ENCODE measurements at regions not wholly inside any gene's neighbourhood (a gene's known extent, or its start where the extent isn't known, plus 50 kb on each side); places are given as distances from the start of the nearest gene placed in this dataset.

- H3K4me1 ChIP-seq (ENCODE audit: insufficient read depth, low read length): peaks cover 4% of the 10 kb centered on the region; the same call in 1 of the 2 replicates
- H3K9me3 ChIP-seq (ENCODE audit: insufficient read depth, low read depth, low read length): no peaks in the 10 kb centered on the region
- H3K36me3 ChIP-seq (ENCODE audit: insufficient read depth, low read length): no peaks in the 10 kb centered on the region
- no peaks in the 10 kb centered on the region for H3K27me3 ChIP-seq (ENCODE audit: insufficient read depth, low read length)
- WGBS: 69% methylated on average over 4 of the region's 4 CpGs
- H3K9ac ChIP-seq (ENCODE audit: low read depth, low read length): no peak overlapping the region
- H3K4me3 ChIP-seq (ENCODE audit: low read length): no peak overlapping the region
- H3K27ac ChIP-seq (ENCODE audit: low read depth, low read length): no peak overlapping the region
These were observed 77.3 kb downstream of the TNFSF18 start for GRCh38 chr1:172973424-172973823.

DNA sequence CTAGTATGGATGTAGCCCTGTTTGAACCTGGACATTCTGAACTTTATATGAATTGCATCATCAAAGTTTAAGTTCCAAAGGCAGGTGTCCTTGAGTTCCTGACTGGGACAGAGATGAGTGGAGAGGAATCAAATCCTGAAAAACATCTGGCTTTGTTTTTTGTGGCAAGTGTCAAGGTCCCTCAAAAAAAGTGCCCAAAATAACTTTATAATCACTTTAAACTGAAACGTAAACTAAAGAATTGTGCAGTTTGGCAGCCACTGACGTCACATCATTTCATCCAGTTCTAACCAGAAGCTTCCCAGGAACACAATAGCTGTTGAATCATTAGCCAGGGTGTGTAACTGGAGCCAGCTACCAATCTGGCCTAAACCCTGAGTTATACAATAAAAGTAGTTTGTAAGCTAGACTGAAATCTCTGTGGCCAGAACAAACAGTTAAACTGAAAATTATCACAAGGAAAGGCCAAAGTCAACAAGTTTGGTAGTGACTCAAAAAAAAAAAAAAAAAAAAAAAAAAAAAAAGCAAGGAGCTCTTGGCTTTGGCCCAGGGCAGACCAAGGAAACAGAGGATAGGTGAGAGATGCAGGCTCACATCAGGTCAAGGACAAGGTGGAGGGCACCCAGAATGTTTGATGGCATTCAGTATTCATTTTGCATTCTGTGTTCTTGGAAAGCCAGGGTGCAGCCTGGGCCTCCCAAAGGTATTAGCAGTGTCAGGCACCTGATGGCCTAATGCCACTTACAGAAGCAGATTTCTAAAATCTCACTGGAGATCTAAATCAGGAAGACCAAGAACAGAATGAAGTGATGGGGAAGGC lies 74.3 kb downstream of the TNFSF18 start:
- no peaks in the 10 kb centered on the region for H3K27me3 ChIP-seq (ENCODE audit: insufficient read depth, low read length)
- H3K4me3 ChIP-seq (ENCODE audit: low read length): no peak overlapping the region
- no peaks in the 10 kb centered on the region for H3K9me3 ChIP-seq (ENCODE audit: insufficient read depth, low read depth, low read length)
- peaks cover 1% of the 10 kb centered on the region; the same call in 1 of the 2 replicates for H3K4me1 ChIP-seq (ENCODE audit: insufficient read depth, low read length)
- no peaks in the 10 kb centered on the region for H3K36me3 ChIP-seq (ENCODE audit: insufficient read depth, low read length)
- no peak overlapping the region for H3K9ac ChIP-seq (ENCODE audit: low read depth, low read length)
- no peak overlapping the region for H3K27ac ChIP-seq (ENCODE audit: low read depth, low read length)
- 59% methylated on average over 2 of the region's 2 CpGs for WGBS

GRCh38 chr1:172977296-172978017 lies 73.3 kb downstream of the TNFSF18 start:
- Histone ChIP-seq H3K9me3 (ENCODE audit: insufficient read depth, low read depth, low read length) (no peaks in the 10 kb centered on the region), H3K4me3 (ENCODE audit: low read length) (no peak overlapping the region), H3K27me3 (ENCODE audit: insufficient read depth, low read length) (no peaks in the 10 kb centered on the region), H3K4me1 (ENCODE audit: insufficient read depth, low read length) (no peaks in the 10 kb centered on the region), H3K36me3 (ENCODE audit: insufficient read depth, low read length) (no peaks in the 10 kb centered on the region), H3K9ac (ENCODE audit: low read depth, low read length) (no peak overlapping the region), H3K27ac (ENCODE audit: low read depth, low read length) (no peak overlapping the region)
- WGBS: 77% methylated on average over 5 of the region's 5 CpGs

GRCh38 chr1:172978595-172978994 lies 72.1 kb downstream of the TNFSF18 start:
- Histone ChIP-seq H3K4me1 (ENCODE audit: insufficient read depth, low read length) (no peaks in the 10 kb centered on the region), H3K27me3 (ENCODE audit: insufficient read depth, low read length) (no peaks in the 10 kb centered on the region), H3K27ac (ENCODE audit: low read depth, low read length) (no peak overlapping the region), H3K9ac (ENCODE audit: low read depth, low read length) (no peak overlapping the region), H3K4me3 (ENCODE audit: low read length) (no peak overlapping the region), H3K9me3 (ENCODE audit: insufficient read depth, low read depth, low read length) (no peaks in the 10 kb centered on the region), H3K36me3 (ENCODE audit: insufficient read depth, low read length) (no peaks in the 10 kb centered on the region)
- WGBS: 97% methylated on average over 3 of the region's 3 CpGs

DNA sequence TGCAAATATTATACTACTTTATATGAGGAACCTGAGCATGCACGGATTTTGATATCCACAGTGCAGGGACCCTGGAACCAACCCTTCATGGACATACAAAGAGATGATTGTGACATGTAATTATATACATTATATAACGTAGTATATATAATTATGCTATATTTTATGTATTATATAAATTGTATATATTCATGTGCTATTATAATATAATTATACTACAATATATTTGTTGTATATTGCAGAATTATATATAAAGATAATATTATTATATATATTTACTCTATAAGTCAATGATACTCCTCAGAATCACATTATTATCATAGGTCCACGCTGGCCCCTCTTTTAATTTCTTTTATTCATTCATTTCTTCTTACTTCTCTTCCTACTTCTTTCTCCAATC lies 70.9 kb downstream of the TNFSF18 start:
- H3K36me3 ChIP-seq (ENCODE audit: insufficient read depth, low read length): no peaks in the 10 kb centered on the region
- H3K4me1 ChIP-seq (ENCODE audit: insufficient read depth, low read length): no peaks in the 10 kb centered on the region
- 33% methylated on average over 1 of the region's 3 CpGs for WGBS
- no peak overlapping the region for H3K9ac ChIP-seq (ENCODE audit: low read depth, low read length)
- H3K4me3 ChIP-seq (ENCODE audit: low read length): no peak overlapping the region
- H3K27ac ChIP-seq (ENCODE audit: low read depth, low read length): no peak overlapping the region
- H3K27me3 ChIP-seq (ENCODE audit: insufficient read depth, low read length): no peaks in the 10 kb centered on the region
- no peaks in the 10 kb centered on the region for H3K9me3 ChIP-seq (ENCODE audit: insufficient read depth, low read depth, low read length)

GRCh38 chr1:172980456-172980855 lies 70.3 kb downstream of the TNFSF18 start:
- Histone ChIP-seq H3K27me3 (ENCODE audit: insufficient read depth, low read length) (no peaks in the 10 kb centered on the region), H3K4me3 (ENCODE audit: low read length) (no peak overlapping the region)
- 92% methylated on average over 2 of the region's 2 CpGs for WGBS

GRCh38 chr1:172980971-172981370 lies 69.8 kb downstream of the TNFSF18 start:
- H3K36me3 ChIP-seq (ENCODE audit: insufficient read depth, low read length): no peaks in the 10 kb centered on the region
- no peak overlapping the region for H3K9ac ChIP-seq (ENCODE audit: low read depth, low read length)
- no peak overlapping the region for H3K4me3 ChIP-seq (ENCODE audit: low read length)
- H3K27me3 ChIP-seq (ENCODE audit: insufficient read depth, low read length): no peaks in the 10 kb centered on the region
- H3K9me3 ChIP-seq (ENCODE audit: insufficient read depth, low read depth, low read length): no peaks in the 10 kb centered on the region
- whole genome bisulfite sequencing: no CpG with 5 or more reads among the region's 2 CpGs
- H3K27ac ChIP-seq (ENCODE audit: low read depth, low read length): no peak overlapping the region
- H3K4me1 ChIP-seq (ENCODE audit: insufficient read depth, low read length): no peaks in the 10 kb centered on the region

More at GRCh38 chr1:172980456-172980855, 70.3 kb downstream of the TNFSF18 start:
- H3K9me3 ChIP-seq (ENCODE audit: insufficient read depth, low read depth, low read length): no peaks in the 10 kb centered on the region
- H3K9ac ChIP-seq (ENCODE audit: low read depth, low read length): no peak overlapping the region
- H3K27ac ChIP-seq (ENCODE audit: low read depth, low read length): no peak overlapping the region
- H3K4me1 ChIP-seq (ENCODE audit: insufficient read depth, low read length): no peaks in the 10 kb centered on the region
- H3K36me3 ChIP-seq (ENCODE audit: insufficient read depth, low read length): no peaks in the 10 kb centered on the region
